ENCODE measurements at regions not wholly inside any gene's neighbourhood (a gene's known extent, or its start where the extent isn't known, plus 50 kb on each side); places are given as distances from the start of the nearest gene placed in this dataset.
"Not testable (repeated sequence)": the region's sequence is repeated elsewhere in the genome, so short reads cannot be mapped to it uniquely, and the experiment has no call there.

DNA sequence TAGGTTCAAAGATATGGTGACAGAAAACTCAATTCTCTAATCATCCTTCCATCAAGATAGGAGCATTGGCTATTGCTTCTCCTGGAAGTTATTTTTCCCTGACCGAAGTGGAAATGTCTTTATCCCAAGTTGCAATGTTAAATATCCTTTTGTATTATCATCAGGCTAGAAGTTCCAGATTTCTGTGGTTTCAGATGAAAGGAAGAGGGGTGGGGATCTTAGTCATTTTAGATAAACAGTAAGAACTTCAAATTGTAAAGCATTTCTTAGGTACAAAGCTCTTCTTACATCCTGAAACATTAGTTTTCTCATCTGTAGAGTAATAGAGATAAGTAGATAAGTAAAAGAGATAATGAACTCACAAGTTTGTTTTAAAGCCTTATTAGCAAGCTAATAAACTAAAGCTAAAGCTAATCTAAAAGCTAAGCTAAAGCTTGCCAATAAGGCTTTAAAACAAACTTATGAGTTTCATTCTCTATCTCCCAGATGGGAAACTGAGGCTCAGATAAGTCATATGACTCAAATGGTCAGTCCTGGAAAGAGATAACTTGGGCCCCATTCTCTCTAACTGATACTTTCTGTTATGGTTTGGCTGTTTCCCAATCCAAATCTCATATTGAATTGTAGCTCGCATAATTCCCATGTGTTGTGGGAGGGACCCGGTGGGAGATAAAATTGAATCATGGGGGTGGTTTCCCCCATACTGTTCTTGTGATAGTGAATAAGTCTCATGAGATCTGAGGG, 99.2 kb upstream of the KCNK2 start:
- DNase-seq (ENCODE audit: low read depth) = no peak

DNA sequence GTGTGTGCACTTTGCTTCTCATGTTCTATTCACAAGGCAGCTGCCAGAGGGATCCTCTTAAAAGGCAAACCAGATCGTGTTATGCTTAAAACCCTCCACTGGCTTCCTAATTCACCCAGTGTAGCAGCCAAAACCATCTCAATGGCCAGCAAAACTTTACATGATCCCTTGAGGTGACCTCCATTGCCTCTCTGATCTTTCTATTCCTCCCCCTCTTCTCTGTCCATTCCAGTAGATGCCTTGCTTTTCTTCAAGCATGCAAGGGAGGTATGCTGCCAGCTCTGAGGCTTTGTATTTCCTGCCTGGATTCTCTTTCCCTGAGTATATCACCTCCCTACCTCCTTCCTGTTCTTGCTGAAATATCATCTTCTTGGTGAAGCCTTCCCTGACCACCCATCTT, 93.2 kb upstream of the KCNK2 start:
- peak; percentile 45 for DNase-seq (ENCODE audit: low read depth)

DNA sequence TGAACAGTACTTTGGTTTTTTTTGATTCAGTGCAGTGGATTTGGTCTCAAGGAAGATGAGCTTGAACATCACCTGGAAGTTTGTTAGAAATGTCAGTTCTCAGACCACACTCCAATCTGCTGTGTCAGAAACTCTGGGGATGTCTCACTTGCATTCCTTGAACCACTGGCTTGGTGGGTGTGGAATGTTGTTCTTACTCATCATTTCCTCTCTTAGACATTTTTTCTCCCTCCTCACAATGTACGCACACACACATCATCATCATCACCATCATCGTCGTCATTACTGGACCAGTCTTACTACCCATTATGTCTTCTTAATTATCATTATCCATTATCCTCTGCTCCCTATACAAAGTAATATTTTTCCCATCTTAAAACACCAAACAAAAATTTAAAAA, 91.9 kb upstream of the KCNK2 start:
- DNase-seq (ENCODE audit: low read depth) = peak; percentile 79

DNA sequence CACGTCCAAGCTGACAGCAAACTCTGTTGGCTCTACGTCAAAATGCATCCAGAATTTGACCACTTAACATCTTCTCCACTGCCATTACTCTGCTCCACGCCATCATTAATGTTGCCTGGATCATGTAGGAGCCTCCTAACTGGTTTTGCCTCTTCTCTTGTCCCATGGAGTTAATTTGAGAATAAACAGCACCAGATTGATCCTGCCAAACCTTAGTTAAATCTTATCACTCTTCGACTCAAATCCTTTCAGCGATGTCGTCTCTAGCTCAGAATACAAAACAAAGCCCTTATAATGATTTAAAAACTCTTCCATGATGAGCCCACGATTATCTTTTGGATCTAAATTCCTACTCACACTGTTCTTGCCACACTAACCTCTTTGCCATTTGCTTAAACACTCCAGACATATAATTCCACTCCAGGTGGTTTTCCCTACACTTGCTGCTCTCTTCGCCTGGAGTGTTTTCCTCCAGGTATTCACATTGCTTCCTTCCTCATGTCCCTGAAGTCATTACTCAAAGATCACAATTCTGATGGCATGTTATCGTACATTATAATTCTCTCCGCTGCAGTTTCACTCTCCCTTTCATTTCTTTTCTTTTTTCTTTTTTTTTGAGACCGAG, 90.7 kb upstream of the KCNK2 start:
- no peak for DNase-seq (ENCODE audit: low read depth)

DNA sequence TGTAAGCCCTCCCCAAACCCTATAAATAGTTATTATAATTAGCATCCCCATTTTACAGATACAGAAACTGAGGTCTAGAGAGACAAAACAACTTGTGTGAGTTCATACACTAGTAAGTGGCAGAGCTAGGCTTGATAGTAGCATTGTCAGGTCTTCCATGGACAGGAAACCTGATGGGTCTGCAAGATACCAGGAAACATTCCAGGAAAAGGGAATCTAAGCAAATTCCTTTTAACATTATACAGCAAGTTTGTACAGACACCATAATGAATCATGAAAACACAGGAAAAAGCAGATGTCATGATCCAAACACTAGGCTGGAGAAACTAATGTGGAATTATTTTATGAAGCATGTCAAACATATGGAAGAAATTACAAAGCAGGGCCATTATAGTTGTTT, 89.1 kb upstream of the KCNK2 start:
- DNase-seq (ENCODE audit: low read depth) = peak; percentile 38

DNA sequence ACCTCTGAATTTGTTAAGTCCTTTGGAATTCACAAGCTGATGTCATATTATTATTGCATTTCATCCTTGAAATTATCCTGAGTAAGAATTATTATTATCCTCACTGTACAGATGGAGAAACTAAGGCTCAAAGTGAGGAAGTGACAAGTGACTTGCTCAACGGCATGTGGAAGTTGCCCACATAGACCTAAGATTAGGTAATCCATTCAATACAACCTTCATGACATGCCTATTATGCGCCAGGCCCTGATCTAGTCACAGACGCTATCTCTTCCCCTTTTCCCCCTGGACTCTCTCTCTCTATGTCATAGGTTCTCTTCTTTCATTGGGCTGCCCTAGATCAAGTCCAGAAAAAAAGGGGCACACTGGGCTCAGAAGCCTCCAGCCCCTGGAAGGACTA, 84.9 kb upstream of the KCNK2 start:
- no peak for DNase-seq (ENCODE audit: low read depth)

DNA sequence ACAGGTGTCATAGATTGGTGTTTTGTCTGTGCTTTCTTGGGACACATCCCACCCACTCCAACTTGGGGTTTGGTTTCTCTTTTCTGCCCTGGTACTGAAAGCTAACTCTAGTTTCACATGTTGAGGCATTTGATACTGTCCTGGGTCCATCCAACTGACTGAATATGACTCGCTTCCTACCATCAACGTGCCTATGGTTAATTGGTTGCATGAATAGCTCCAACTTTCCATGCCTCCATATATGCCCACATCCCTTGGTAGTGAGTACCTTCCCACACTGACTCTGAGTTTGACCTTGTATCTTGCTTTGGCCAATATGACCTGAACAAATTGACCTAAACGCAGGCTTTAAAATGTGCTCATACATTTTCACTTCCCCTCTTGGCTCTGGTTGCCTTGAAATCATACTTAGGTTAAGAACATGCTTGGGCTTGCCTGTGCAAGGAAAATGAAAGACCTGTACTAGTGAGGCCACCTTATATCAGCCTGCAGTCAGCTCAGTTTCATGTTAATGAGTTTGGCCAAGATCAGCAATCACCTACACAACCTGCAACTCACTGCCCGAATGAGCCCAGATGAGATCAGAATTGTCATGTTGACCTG, 81.0 kb upstream of the KCNK2 start:
- DNase-seq (ENCODE audit: low read depth) = no peak

DNA sequence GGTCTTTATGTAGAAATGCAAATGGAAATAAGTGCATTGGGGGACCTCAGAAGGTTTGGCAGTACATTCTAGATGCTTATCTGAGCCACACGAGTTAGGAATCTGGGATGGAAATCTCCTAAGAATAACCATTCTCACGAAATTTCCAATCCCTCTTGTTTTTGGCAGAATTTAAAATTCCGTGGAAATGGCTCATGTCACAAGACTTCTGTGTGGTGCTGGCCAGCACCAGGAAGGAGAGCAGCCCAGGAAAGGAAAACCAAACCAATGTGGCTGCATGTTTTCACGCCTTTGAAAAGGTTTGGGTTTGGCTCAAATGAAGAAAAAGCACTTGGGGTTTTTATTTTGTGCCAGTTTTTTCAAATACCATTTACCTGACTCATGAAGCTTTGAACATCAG, 80.1 kb upstream of the KCNK2 start:
- peak; percentile 96 for DNase-seq (ENCODE audit: low read depth)

DNA sequence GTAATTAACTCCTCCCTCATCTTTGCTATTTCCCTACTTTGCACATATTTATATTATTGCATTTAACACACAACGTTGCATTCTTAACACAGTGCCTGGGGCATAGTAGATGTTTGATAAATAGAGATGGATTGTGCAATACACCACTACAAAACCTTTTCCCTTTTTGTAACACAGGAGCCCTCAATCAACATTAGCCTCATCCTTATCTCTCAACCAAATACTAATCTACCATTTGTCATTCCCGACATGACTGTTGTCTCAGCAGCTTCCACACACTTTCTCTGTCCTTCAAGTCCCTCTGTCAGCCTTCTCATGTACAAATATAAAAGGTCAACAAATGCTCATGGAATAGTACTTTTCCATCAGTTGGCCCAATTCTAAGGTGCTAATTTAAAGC, 78.9 kb upstream of the KCNK2 start:
- no peak for DNase-seq (ENCODE audit: low read depth)

DNA sequence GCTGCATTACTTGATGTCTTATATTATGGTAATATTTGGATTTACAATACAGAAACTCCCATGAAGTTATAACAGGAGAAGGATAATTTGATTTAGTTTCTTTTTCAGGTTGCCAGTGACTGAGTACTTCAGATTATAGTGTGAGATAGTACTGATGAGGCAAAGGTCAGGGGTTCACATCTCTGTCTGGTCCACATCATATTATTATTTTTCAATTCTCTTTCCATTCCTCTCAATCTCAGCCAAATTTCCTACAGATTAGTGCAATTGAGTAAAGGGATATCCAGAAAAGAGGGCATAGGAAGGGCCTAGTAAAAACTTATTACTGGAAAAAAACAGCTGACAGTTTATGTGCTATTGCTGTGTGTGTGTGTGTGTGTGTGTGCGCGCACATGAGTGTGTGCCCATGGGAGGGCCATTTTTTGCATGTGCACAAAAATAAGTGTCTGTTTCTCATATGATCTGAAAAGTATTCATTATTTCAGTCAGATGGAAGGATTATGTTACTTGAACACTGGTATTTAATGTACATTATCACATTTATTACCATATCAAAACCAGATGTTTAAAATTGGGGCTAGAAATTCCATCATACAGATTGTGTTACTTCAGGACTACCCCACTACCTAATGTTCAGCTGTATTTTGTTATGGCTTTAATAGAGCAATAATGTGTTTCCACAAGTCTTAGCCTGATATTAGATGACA, 78.3 kb upstream of the KCNK2 start:
- peak; percentile 77 for DNase-seq (ENCODE audit: low read depth)

DNA sequence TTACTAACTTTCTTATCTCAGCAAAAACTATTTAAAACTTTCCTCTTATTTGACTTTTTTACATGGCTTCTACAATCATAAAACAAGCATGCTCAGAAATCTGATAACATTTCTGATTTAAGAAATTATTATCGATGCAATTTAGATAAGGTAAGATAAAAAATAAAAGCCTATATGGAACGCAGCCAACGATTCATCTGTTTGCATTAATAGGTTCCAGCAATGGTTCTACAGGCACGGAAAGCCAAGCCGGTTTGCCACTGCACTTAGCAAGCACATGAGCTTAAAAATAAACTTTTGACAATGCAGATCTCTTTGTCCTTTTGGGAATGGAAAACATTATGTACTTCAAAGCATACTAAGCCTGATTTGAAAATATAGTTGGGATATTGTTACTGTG, 77.5 kb upstream of the KCNK2 start:
- DNase-seq (ENCODE audit: low read depth) = peak; percentile 50

DNA sequence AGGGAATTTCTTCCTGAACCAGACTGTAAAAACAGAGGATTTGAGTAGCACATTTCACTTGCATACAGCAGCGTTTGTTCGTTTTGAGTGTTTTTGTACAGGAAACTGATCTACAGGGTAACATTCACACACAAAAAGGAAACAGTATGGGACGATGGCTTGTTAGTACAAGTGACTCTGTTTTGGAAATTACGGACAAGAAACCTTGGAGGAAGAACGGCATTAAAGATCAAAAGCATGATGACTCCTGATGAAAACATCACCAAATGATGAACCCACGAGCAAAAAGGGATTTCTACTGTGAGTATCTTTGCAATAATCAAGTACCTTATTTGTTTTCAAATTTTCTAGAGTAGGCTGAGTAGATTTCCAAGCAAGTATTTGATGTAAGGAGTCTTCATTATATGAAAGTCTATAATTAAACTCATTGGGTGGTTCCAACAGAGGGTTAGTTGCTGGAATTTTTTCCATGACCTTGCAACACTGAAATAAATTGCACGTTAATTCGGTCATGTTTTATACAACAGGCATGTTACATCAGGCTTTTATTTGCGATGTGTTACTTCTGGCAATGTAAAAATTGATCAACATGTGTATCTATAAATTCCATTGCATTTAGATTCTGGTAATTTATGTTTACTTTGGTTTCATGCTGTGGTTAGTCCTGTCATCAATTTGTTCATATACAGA, 76.7 kb upstream of the KCNK2 start:
- DNase-seq (ENCODE audit: low read depth) = no peak

DNA sequence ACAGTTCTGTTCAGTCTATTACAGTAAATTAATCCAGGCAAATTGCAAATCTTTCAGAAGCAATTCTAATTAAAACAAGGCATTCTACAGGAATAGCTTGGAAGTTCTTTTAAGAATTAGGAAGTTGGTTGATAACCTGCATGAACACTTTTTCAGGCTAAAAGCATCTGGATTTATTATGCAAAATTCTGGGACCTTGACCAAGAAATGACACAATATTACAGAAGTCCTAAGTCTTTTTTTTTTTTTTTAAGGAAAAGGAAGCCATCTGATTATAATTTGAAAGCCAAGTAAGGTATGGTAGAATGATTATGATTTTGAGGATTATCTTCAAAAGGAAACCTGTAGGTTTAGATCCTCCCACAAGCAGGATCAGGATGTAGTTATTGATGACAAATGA, 74.7 kb upstream of the KCNK2 start:
- peak; percentile 68 for DNase-seq (ENCODE audit: low read depth)

DNA sequence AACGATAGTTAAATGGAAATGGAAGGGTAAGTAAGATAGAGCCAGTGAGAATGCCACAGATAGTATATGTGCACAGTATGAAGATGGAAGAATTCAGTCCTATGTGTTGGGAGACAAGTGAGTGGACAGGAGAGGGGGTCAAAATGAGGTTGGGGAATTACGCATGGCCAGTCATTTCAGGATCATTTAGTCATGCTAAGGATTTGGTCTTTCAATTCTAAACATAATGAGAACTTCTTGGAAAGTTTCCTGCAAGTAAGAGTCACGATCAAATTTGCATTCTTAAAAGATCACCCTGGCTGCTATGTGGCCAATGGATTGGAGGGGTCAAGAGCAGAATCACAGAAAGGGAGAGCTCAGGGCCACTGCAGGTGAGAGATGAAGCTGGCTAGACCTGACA, 64.0 kb upstream of the KCNK2 start:
- DNase-seq (ENCODE audit: low read depth) = no peak

DNA sequence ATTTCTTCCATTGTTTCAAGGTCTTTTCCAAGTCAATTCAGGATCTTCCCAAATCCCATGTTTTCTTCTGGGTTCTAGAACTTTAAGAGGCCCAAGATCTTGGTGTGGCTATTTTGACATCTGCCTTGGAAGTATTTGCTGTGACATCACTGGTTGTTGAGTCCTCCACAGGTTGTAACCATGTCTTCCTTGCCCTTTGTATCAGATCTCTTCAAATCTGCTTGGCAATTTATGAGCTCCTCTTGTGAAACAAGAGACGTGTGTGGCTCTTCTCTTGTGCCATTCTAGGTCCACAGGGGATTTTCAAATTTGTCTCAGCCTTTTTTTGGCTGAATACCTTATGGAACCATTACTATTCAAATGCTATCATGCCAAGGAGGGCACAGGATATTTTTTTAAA, 60.3 kb upstream of the KCNK2 start:
- DNase-seq (ENCODE audit: low read depth) = peak; percentile 50

DNA sequence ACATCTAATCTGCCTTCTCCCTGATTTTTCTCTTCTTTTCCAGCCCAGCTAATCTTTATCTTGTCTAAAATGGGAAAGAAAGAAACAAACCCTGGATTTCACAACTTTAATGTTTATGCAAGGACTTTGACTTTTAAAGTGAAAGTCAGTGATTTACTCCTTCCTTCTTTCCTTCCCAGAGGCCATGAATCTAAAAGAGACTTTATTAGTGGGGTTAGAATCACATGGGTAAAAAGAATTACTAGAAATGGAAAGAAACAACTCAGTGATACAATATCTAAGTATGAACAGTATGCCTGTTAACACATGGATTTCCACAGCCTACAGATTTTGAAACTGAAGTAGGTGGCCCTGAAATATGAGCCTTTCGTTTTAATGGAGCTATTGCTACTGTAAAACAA, 59.8 kb upstream of the KCNK2 start:
- DNase-seq (ENCODE audit: low read depth) = peak; percentile 69

DNA sequence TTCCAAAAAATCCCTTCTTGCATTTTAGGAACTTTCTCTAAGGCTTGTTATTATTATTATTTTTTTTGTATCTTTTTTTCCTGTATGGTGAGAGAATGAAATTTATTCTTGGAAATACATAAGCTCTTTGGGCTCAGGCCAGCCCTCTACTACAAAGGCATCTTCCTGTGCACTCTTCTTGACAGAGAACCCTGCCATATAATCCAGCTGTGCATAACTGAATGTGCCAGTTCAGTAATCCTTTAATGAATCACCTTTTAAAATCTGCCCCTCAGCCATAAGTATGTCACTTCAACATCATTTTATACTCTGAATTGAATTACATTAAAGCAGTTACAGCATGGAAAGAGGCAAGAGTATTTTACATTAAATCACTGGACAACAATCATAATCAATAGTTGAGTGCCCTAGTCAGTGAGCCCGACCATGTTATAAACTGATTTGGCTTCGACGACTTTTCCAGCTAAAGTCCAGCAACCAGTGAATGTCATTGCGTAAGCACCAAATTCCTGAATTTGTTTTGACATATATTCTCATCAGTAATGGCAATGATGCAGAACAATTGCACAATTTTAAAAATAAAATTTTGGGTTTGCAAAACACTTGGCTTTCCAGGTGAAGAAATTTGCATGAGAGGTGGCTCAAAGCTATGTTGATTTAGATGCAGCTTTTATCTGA, 59.2 kb upstream of the KCNK2 start:
- DNase-seq (ENCODE audit: low read depth) = peak; percentile 69

DNA sequence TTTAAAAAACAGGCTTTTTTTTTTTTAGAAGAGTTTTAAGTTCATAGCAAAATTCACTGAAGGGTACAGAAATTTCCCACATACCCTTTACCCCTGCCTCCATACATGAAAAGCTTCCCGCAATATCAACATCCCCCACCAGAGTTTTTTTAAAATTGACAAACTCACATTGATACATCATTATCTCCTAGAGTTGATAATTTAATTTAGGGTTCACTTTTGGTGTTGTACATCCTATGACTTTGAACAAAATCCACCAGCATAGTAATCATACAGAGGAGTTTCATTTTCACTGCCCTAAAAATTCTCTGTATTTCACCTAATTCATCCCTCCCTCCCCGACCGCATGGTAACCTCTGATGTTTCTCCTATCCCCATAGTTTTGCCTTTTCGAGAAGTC, 53.6 kb upstream of the KCNK2 start:
- DNase-seq (ENCODE audit: low read depth) = no peak

DNA sequence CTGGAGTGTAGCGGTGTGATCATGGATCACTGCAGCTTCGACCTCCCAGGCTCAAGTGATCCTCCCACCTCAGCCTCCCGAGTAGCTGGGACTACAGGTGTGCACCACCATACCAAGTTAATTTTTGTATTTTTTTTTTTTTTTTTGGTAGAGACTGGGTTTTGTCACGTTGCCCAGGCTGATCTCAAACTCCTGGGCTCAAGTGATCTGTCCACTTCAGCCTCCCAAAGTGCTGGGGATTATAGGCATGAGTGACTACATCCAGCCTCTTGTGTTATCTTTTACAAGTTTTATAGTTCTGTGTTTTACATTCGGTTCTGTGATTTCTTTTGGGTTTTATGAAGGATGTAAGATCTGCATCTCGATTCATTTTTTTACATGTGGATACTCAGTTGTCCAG, 52.0 kb upstream of the KCNK2 start:
- not testable (repeated sequence) for DNase-seq (ENCODE audit: low read depth)

DNA sequence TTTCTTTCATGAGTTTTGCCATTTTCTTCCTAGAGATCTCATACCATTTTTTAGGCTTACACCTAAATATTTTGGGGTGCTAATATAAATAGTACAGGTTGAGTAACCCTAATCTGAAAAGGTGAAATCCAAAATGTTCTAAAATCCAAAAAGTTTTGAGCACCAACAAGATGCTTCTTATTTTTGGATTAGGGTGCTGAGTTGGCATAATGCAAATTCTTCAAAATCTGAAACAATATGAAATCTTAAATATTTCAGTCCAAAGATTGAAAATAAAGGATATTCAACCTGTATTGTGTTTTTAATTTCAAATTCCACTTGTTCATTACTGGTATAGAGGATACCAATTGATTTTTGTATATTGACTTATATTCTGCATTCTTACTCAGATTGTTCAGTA, 51.1 kb upstream of the KCNK2 start:
- no peak for DNase-seq (ENCODE audit: low read depth)
